ENCODE measurements at regions not wholly inside any gene's neighbourhood (a gene's known extent, or its start where the extent isn't known, plus 50 kb on each side); places are given as distances from the start of the nearest gene placed in this dataset.

DNA sequence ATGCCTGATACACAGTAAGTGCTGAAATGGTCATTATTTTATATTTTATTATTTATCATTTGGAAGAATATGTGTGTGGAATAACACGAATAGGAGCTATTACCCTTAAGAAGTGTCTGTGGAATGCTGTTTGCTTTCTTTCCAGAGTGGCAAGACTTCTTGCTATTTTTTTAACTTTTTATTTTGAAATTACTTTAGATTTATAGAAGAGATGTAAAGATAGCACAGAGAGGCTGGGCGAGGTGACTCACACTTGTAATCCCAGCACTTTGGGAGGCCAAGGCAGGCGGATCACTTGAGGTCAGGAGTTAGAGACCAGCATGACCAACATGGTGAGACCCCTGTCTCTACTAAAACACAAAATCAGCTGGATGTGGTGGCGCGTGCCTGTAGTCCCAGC lies 58.9 kb upstream of the PAX6 start:
- no peak overlapping the region for H2AFZ ChIP-seq (ENCODE audit: low read depth, low read length)
- H3K27me3 ChIP-seq (ENCODE audit: low read depth, low read length): peaks cover 3% of the 10 kb centered on the region; the same call in 1 of the 2 replicates
- H3K4me3 ChIP-seq (ENCODE audit: low read length): no peak overlapping the region
- no peaks in the 10 kb centered on the region for H3K36me3 ChIP-seq (replicated peaks; ENCODE audit: low read depth, low read length)
- no peaks in the 10 kb centered on the region for H3K79me2 ChIP-seq (ENCODE audit: low read length)
- no peaks in the 10 kb centered on the region for H4K20me1 ChIP-seq (ENCODE audit: insufficient read depth, low read length)
- no peaks in the 10 kb centered on the region for H3K9me3 ChIP-seq (ENCODE audit: insufficient read depth, low read length)
- no peaks in the 10 kb centered on the region for H3K4me1 ChIP-seq (ENCODE audit: low read length)
- TF ChIP-seq, protein P1, sequence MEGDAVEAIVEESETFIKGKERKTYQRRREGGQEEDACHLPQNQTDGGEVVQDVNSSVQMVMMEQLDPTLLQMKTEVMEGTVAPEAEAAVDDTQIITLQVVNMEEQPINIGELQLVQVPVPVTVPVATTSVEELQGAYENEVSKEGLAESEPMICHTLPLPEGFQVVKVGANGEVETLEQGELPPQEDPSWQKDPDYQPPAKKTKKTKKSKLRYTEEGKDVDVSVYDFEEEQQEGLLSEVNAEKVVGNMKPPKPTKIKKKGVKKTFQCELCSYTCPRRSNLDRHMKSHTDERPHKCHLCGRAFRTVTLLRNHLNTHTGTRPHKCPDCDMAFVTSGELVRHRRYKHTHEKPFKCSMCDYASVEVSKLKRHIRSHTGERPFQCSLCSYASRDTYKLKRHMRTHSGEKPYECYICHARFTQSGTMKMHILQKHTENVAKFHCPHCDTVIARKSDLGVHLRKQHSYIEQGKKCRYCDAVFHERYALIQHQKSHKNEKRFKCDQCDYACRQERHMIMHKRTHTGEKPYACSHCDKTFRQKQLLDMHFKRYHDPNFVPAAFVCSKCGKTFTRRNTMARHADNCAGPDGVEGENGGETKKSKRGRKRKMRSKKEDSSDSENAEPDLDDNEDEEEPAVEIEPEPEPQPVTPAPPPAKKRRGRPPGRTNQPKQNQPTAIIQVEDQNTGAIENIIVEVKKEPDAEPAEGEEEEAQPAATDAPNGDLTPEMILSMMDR (IDR thresholded peaks at IDR 0.05; ENCODE audit: low read depth, low read length): no peak
- no peak for TF ChIP-seq EZH2phosphoT487 (IDR thresholded peaks at IDR 0.05; ENCODE audit: low read depth)
- H3K4me2 ChIP-seq (ENCODE audit: low read length): no peak overlapping the region
- no peak overlapping the region for H3K9ac ChIP-seq (ENCODE audit: low read length)
- H3K27ac ChIP-seq (ENCODE audit: low read length): no peak overlapping the region

DNA sequence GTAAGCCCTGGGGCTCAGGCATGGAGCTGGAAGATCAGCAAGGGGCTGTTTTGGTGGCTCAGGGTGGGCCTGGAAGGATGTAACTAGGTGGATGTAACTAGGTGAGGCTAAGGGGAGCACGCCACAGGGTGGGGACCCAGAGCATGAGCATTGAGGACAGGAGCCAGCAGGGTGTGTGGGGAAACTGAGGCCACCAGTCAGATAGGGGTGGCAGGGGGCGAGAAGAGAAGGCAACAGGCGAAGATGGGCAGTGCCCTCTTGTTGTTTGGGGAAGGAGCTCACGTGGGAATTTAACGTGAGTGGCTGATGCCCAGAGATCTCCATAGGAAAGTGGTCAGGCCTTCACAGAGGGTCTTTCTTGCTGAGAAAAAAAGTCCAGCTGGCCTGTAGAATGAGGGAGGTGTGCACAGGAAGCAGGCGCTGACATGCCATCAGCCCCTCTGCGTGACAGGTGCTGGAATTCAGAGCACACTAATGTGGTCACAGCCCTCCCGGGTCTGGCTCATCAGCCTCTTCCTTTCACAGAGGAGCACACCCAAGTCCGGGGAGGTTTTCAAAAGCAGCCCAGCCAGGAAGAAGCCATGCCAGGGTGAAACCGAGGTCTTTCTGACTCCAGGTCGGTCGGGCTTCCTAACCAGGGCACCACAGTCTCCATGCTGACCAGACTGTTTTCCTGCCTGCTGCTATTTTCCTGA lies 54.6 kb upstream of the PAX6 start:
- H3K79me2 ChIP-seq (ENCODE audit: low read length): no peaks in the 10 kb centered on the region
- no peak overlapping the region for H3K9ac ChIP-seq (ENCODE audit: low read length)
- no peak for TF ChIP-seq EZH2phosphoT487 (IDR thresholded peaks at IDR 0.05; ENCODE audit: low read depth)
- TF ChIP-seq, protein P1 (IDR thresholded peaks at IDR 0.05; ENCODE audit: low read depth, low read length): no peak
- H2AFZ ChIP-seq (ENCODE audit: low read depth, low read length): no peak overlapping the region
- H3K4me1 ChIP-seq (ENCODE audit: low read length): no peaks in the 10 kb centered on the region
- H3K27me3 ChIP-seq (ENCODE audit: low read depth, low read length): no peaks in the 10 kb centered on the region
- H3K4me3 ChIP-seq (ENCODE audit: low read length): no peak overlapping the region
- H3K27ac ChIP-seq (ENCODE audit: low read length): no peak overlapping the region
- H3K36me3 ChIP-seq (replicated peaks; ENCODE audit: low read depth, low read length): no peaks in the 10 kb centered on the region
- H3K9me3 ChIP-seq (ENCODE audit: insufficient read depth, low read length): no peaks in the 10 kb centered on the region
- H4K20me1 ChIP-seq (ENCODE audit: insufficient read depth, low read length): no peaks in the 10 kb centered on the region
- no peak overlapping the region for H3K4me2 ChIP-seq (ENCODE audit: low read length)

- TF ChIP-seq, protein P1 (IDR thresholded peaks at IDR 0.05; ENCODE audit: low read depth, low read length): no peak
- no peak for TF ChIP-seq EZH2phosphoT487 (IDR thresholded peaks at IDR 0.05; ENCODE audit: low read depth)
- no peak overlapping the region for H2AFZ ChIP-seq (ENCODE audit: low read depth, low read length)
- no peaks in the 10 kb centered on the region for H3K4me1 ChIP-seq (ENCODE audit: low read length)
- H3K9me3 ChIP-seq (ENCODE audit: insufficient read depth, low read length): no peaks in the 10 kb centered on the region
- no peaks in the 10 kb centered on the region for H3K27me3 ChIP-seq (ENCODE audit: low read depth, low read length)
- H3K36me3 ChIP-seq (replicated peaks; ENCODE audit: low read depth, low read length): no peaks in the 10 kb centered on the region
- H4K20me1 ChIP-seq (ENCODE audit: insufficient read depth, low read length): no peaks in the 10 kb centered on the region
- no peak overlapping the region for H3K4me2 ChIP-seq (ENCODE audit: low read length)
- no peak overlapping the region for H3K4me3 ChIP-seq (ENCODE audit: low read length)
- no peak overlapping the region for H3K9ac ChIP-seq (ENCODE audit: low read length)
- no peak overlapping the region for H3K27ac ChIP-seq (ENCODE audit: low read length)
- H3K79me2 ChIP-seq (ENCODE audit: low read length): no peaks in the 10 kb centered on the region
Observed at GRCh38 chr11:31863170-31863832, 52.2 kb upstream of the PAX6 start.

DNA sequence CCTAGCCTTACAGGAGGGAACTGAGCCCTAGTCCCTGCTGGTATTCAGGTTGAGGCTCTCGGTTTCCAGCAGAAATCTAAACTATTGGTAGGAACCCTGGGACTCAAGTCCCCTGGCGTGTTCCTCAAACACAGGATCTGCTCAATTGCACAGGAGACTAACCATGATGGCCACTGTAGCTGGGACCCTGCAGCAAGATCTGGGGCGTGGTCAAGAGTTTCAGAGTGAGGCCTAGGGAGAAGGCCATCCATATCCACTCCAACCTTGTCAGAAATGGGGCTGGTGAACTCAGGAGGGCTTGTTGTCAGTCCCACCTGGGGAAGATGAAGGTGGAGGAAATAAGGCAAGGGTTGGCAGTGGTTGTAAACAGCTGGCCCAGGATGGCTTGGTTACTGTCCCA lies 49.9 kb upstream of the PAX6 start:
- Histone ChIP-seq H3K9me3 (ENCODE audit: insufficient read depth, low read length) (no peaks in the 10 kb centered on the region), H3K79me2 (ENCODE audit: low read length) (no peaks in the 10 kb centered on the region), H3K9ac (ENCODE audit: low read length) (no peak overlapping the region), H3K27me3 (ENCODE audit: low read depth, low read length) (no peaks in the 10 kb centered on the region), H3K4me1 (ENCODE audit: low read length) (no peaks in the 10 kb centered on the region), H4K20me1 (ENCODE audit: insufficient read depth, low read length) (no peaks in the 10 kb centered on the region), H3K27ac (ENCODE audit: low read length) (no peak overlapping the region), H2AFZ (ENCODE audit: low read depth, low read length) (no peak overlapping the region), H3K4me2 (ENCODE audit: low read length) (no peak overlapping the region), H3K4me3 (ENCODE audit: low read length) (no peak overlapping the region), H3K36me3 (replicated peaks; ENCODE audit: low read depth, low read length) (no peaks in the 10 kb centered on the region)
- TF ChIP-seq, protein P1 (IDR thresholded peaks at IDR 0.05; ENCODE audit: low read depth, low read length): no peak
- TF ChIP-seq EZH2phosphoT487 (IDR thresholded peaks at IDR 0.05; ENCODE audit: low read depth): no peak
